K562 (cell line): ENCODE measurements at regions not wholly inside any gene's neighbourhood (a gene's known extent, or its start where the extent isn't known, plus 50 kb on each side); places are given as distances from the start of the nearest gene placed in this dataset.

Experiments used
- EGR1 ChIP-seq: fragments of 450-650 bp; conservative IDR thresholded peaks from 2 replicates; pipeline ENCODE4 v1.6.1; 2017; ENCODE audit warnings: mild to moderate bottlenecking
- EZH2 ChIP-seq: IDR thresholded peaks from 2 replicates; pipeline ENCODE4 v1.6.1; 2012; ENCODE audit warnings: low read depth, mild to moderate bottlenecking, inconsistent platforms, low read length, borderline replicate concordance
- GABPB2 ChIP-seq: fragments of 250-450 bp; sonication (Bioruptor Pico); conservative IDR thresholded peaks from 2 replicates; pipeline ENCODE4 v1.5.1; 2021; ENCODE audit warnings: mild to moderate bottlenecking
- KDM5B ChIP-seq: fragments of 200-600 bp; sonication (generic); IDR thresholded peaks from 2 replicates; pipeline ENCODE4 v1.6.1; 2012; ENCODE audit warnings: low read depth, mild to moderate bottlenecking, moderate library complexity, low read length, control low read depth, inconsistent platforms; ENCODE audit not compliant: insufficient replicate concordance
- MAFK ChIP-seq: IDR thresholded peaks from 2 replicates; pipeline ENCODE4 v1.6.1; 2011; ENCODE audit warnings: low read length, improper control_type of control experiment
- NCOA2 ChIP-seq, 2 experiments: fragments of 450-650 bp; IDR thresholded peaks; 2 replicates each; pipeline ENCODE4 v1.6.1; 2018; ENCODE audit warnings: mild to moderate bottlenecking in 2 of 2, moderate library complexity in 1 of 2; ENCODE audit not compliant: partially characterized antibody in 2 of 2
- NFIC ChIP-seq: fragments of 450-650 bp; IDR thresholded peaks from 2 replicates; pipeline ENCODE4 v1.6.1; 2017; ENCODE audit warnings: mild to moderate bottlenecking, inconsistent platforms
- POLR2A ChIP-seq: fragments of 450-650 bp; conservative IDR thresholded peaks from 2 replicates; pipeline ENCODE4 v1.6.1; 2016
- SRSF7 ChIP-seq: fragments of 200-400 bp; formaldehyde crosslinking; optimal IDR thresholded peaks from 2 replicates; pipeline ENCODE3; 2017; ENCODE audit warnings: mild to moderate bottlenecking, low read depth, low read length
- TCF15 ChIP-seq: fragments of 250-450 bp; sonication (Bioruptor Pico); IDR thresholded peaks from 2 replicates; pipeline ENCODE4 v1.8.0; 2022; ENCODE audit warnings: moderate library complexity, mild to moderate bottlenecking, inconsistent platforms
- TF ChIP-seq, protein P1 (sequence below), 2 experiments: fragments of 450-650 bp; formaldehyde crosslinking in 1 of 2; IDR thresholded peaks; 2 replicates each; pipeline versions ENCODE4 v1.4.0 to v1.6.1; 2014 to 2020; ENCODE audit warnings: mild to moderate bottlenecking in 2 of 2, borderline replicate concordance in 1 of 2, low read depth in 1 of 2
- TF ChIP-seq, protein P2 (sequence below), 2 experiments: fragments of 250-450 bp in 1 of 2; fragments of 450-650 bp in 1 of 2; sonication (Bioruptor Pico) in 1 of 2; IDR thresholded peaks; 2 replicates each; pipeline versions ENCODE4 v1.6.1 to v1.8.0; 2016 to 2021; ENCODE audit warnings: mild to moderate bottlenecking in 2 of 2, moderate library complexity in 2 of 2, missing compliant biosample characterization in 1 of 2, missing genetic modification characterization in 1 of 2
- TF ChIP-seq, protein P3 (sequence below): fragments of 450-650 bp; IDR thresholded peaks from 2 replicates; pipeline ENCODE4 v1.7.0; 2016; ENCODE audit warnings: borderline replicate concordance
- TF ChIP-seq, protein P4 (sequence below): fragments of 250-450 bp; sonication (Bioruptor Pico); IDR thresholded peaks from 2 replicates; pipeline ENCODE4 v1.5.0; 2020; ENCODE audit warnings: mild to moderate bottlenecking, borderline replicate concordance

DNA sequence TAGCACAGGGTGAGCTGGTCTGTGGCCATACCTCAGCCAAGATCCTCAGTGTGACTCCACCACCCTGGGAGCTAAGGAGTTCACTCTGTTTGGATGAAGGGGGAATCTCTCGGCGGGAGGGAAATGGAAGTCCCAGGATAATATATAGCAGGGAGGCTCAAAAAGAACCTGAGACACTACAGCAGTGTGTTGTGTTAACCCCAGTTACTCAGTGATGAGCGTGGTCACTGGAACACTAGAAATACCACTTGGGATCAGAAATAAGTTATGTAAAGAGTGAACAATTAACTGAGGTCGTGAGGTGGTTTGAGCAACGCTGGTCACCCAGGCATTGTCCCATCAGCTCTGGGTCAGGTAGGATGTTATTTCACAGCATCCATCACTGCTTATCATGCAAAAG, 59.3 kb upstream of the ADAMTS16 start (continued):
- TF ChIP-seq, protein P1, sequence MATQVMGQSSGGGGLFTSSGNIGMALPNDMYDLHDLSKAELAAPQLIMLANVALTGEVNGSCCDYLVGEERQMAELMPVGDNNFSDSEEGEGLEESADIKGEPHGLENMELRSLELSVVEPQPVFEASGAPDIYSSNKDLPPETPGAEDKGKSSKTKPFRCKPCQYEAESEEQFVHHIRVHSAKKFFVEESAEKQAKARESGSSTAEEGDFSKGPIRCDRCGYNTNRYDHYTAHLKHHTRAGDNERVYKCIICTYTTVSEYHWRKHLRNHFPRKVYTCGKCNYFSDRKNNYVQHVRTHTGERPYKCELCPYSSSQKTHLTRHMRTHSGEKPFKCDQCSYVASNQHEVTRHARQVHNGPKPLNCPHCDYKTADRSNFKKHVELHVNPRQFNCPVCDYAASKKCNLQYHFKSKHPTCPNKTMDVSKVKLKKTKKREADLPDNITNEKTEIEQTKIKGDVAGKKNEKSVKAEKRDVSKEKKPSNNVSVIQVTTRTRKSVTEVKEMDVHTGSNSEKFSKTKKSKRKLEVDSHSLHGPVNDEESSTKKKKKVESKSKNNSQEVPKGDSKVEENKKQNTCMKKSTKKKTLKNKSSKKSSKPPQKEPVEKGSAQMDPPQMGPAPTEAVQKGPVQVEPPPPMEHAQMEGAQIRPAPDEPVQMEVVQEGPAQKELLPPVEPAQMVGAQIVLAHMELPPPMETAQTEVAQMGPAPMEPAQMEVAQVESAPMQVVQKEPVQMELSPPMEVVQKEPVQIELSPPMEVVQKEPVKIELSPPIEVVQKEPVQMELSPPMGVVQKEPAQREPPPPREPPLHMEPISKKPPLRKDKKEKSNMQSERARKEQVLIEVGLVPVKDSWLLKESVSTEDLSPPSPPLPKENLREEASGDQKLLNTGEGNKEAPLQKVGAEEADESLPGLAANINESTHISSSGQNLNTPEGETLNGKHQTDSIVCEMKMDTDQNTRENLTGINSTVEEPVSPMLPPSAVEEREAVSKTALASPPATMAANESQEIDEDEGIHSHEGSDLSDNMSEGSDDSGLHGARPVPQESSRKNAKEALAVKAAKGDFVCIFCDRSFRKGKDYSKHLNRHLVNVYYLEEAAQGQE (IDR thresholded peaks at IDR 0.05; ENCODE audit: borderline replicate concordance), result no peak
- TF ChIP-seq, protein P1 (CRISPR knock-in tag; IDR thresholded peaks at IDR 0.05; ENCODE audit: low read depth), result no peak
- TF ChIP-seq SRSF7 (no peak), EZH2 (no peak), MAFK (no peak), EGR1 (no peak), NFIC (no peak), GABPB2 (no peak), POLR2A (no peak), TCF15 (CRISPR knock-in tag) (no peak), KDM5B (no peak), NCOA2 (IDR thresholded peaks at IDR 0.05; ENCODE audit: partially characterized antibody in 2 of 2) (no peak)
- TF ChIP-seq, protein P2, sequence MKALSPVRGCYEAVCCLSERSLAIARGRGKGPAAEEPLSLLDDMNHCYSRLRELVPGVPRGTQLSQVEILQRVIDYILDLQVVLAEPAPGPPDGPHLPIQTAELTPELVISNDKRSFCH (CRISPR knock-in tag; IDR thresholded peaks at IDR 0.05), result no peak
- TF ChIP-seq, protein P2 (tag; IDR thresholded peaks at IDR 0.05), result no peak
- TF ChIP-seq, protein P3, sequence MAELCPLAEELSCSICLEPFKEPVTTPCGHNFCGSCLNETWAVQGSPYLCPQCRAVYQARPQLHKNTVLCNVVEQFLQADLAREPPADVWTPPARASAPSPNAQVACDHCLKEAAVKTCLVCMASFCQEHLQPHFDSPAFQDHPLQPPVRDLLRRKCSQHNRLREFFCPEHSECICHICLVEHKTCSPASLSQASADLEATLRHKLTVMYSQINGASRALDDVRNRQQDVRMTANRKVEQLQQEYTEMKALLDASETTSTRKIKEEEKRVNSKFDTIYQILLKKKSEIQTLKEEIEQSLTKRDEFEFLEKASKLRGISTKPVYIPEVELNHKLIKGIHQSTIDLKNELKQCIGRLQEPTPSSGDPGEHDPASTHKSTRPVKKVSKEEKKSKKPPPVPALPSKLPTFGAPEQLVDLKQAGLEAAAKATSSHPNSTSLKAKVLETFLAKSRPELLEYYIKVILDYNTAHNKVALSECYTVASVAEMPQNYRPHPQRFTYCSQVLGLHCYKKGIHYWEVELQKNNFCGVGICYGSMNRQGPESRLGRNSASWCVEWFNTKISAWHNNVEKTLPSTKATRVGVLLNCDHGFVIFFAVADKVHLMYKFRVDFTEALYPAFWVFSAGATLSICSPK, result no peak
- TF ChIP-seq, protein P4, sequence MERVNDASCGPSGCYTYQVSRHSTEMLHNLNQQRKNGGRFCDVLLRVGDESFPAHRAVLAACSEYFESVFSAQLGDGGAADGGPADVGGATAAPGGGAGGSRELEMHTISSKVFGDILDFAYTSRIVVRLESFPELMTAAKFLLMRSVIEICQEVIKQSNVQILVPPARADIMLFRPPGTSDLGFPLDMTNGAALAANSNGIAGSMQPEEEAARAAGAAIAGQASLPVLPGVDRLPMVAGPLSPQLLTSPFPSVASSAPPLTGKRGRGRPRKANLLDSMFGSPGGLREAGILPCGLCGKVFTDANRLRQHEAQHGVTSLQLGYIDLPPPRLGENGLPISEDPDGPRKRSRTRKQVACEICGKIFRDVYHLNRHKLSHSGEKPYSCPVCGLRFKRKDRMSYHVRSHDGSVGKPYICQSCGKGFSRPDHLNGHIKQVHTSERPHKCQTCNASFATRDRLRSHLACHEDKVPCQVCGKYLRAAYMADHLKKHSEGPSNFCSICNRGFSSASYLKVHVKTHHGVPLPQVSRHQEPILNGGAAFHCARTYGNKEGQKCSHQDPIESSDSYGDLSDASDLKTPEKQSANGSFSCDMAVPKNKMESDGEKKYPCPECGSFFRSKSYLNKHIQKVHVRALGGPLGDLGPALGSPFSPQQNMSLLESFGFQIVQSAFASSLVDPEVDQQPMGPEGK (CRISPR knock-in tag), result no peak
